ENCODE measurements at regions not wholly inside any gene's neighbourhood (a gene's known extent, or its start where the extent isn't known, plus 50 kb on each side); places are given as distances from the start of the nearest gene placed in this dataset.

GRCh38 chr5:126120939-126121338 lies 302.3 kb upstream of the GRAMD2B start:
- H3K9me3 Mint-ChIP-seq (ENCODE audit: low read depth, unreplicated experiment), result no peaks in the 10 kb centered on the region
- H3K4me1 Mint-ChIP-seq (ENCODE audit: low read depth, unreplicated experiment), result no peaks in the 10 kb centered on the region
- CTCF ChIA-PET, result no interaction called here
- H3K27ac Mint-ChIP-seq (ENCODE audit: unreplicated experiment), result no peak overlapping the region
- no peaks in the 10 kb centered on the region for H3K27me3 Mint-ChIP-seq (ENCODE audit: unreplicated experiment)
- intact Hi-C loops (cut with micrococcal nuclease; ENCODE audit: unreplicated experiment), result no loop called here
- no peak overlapping the region for H3K4me3 Mint-ChIP-seq (ENCODE audit: low read depth, unreplicated experiment)
- H3K36me3 Mint-ChIP-seq (ENCODE audit: insufficient read depth, unreplicated experiment), result no peaks in the 10 kb centered on the region
- no peak for TF ChIP-seq CTCF (IDR thresholded peaks at IDR 0.05; ENCODE audit: unreplicated experiment)
- no TSS peak for BruUV-seq (replicated peaks)
- DNase-seq, result no peak

GRCh38 chr5:126122942-126123341 lies 300.3 kb upstream of the GRAMD2B start:
- Mint-ChIP-seq H3K27me3 (ENCODE audit: unreplicated experiment) (no peaks in the 10 kb centered on the region), H3K27ac (ENCODE audit: unreplicated experiment) (no peak overlapping the region), H3K9me3 (ENCODE audit: low read depth, unreplicated experiment) (no peaks in the 10 kb centered on the region), H3K4me1 (ENCODE audit: low read depth, unreplicated experiment) (no peaks in the 10 kb centered on the region), H3K36me3 (ENCODE audit: insufficient read depth, unreplicated experiment) (no peaks in the 10 kb centered on the region), H3K4me3 (ENCODE audit: low read depth, unreplicated experiment) (no peak overlapping the region)
- BruUV-seq (replicated peaks), result no TSS peak
- no peak for TF ChIP-seq CTCF (IDR thresholded peaks at IDR 0.05; ENCODE audit: unreplicated experiment)
- CTCF ChIA-PET, result no interaction called here
- intact Hi-C loops (cut with micrococcal nuclease; ENCODE audit: unreplicated experiment), result no loop called here
- no peak for DNase-seq

GRCh38 chr5:126124706-126125345 lies 298.4 kb upstream of the GRAMD2B start:
- H3K9me3 Mint-ChIP-seq (ENCODE audit: low read depth, unreplicated experiment), result no peaks in the 10 kb centered on the region
- H3K36me3 Mint-ChIP-seq (ENCODE audit: insufficient read depth, unreplicated experiment), result no peaks in the 10 kb centered on the region
- intact Hi-C loops (cut with micrococcal nuclease; ENCODE audit: unreplicated experiment), result no loop called here
- no peaks in the 10 kb centered on the region for H3K27me3 Mint-ChIP-seq (ENCODE audit: unreplicated experiment)
- DNase-seq, result no peak
- no peak overlapping the region for H3K27ac Mint-ChIP-seq (ENCODE audit: unreplicated experiment)
- no peak overlapping the region for H3K4me3 Mint-ChIP-seq (ENCODE audit: low read depth, unreplicated experiment)
- no peak for TF ChIP-seq CTCF (IDR thresholded peaks at IDR 0.05; ENCODE audit: unreplicated experiment)
- CTCF ChIA-PET, result interaction anchor here (1.2 kb wide), 1 partner anchor 23 kb away, joined by 6 read pairs; no protein-coding TSS in a partner anchor
- no peaks in the 10 kb centered on the region for H3K4me1 Mint-ChIP-seq (ENCODE audit: low read depth, unreplicated experiment)
- no TSS peak for BruUV-seq (replicated peaks)

- no TSS peak for BruUV-seq (replicated peaks)
- Mint-ChIP-seq H3K4me1 (ENCODE audit: low read depth, unreplicated experiment) (no peaks in the 10 kb centered on the region), H3K27me3 (ENCODE audit: unreplicated experiment) (no peaks in the 10 kb centered on the region), H3K27ac (ENCODE audit: unreplicated experiment) (no peak overlapping the region), H3K9me3 (ENCODE audit: low read depth, unreplicated experiment) (no peaks in the 10 kb centered on the region), H3K36me3 (ENCODE audit: insufficient read depth, unreplicated experiment) (no peaks in the 10 kb centered on the region), H3K4me3 (ENCODE audit: low read depth, unreplicated experiment) (no peak overlapping the region)
- intact Hi-C loops (cut with micrococcal nuclease; ENCODE audit: unreplicated experiment), result no loop called here
- CTCF ChIA-PET, result interaction anchor here (1.2 kb wide), 1 partner anchor 23 kb away, joined by 6 read pairs; no protein-coding TSS in a partner anchor
- no peak for TF ChIP-seq CTCF (IDR thresholded peaks at IDR 0.05; ENCODE audit: unreplicated experiment)
- DNase-seq, result no peak
These were observed 297.8 kb upstream of the GRAMD2B start for GRCh38 chr5:126125407-126125806.
